HCT116 (cell line): ENCODE measurements at regions not wholly inside any gene's neighbourhood (a gene's known extent, or its start where the extent isn't known, plus 50 kb on each side); places are given as distances from the start of the nearest gene placed in this dataset.

Source experiments
- ATAC-seq: fragments of 200-7000 bp; cut with Tn5 transposase; 2 replicates; pipeline ENCODE4 v1.9.1; 2020; ENCODE audit warnings: mild to moderate bottlenecking, moderate library complexity
- BruUV-seq: library from RNA; stranded (reverse); fragments of 400-500 nt; replicated peaks from 2 replicates; lab custom pipeline; 2021; lab: Mats Ljungman, UMichigan
- CTCF ChIA-PET: fragments of 300-600 bp; sonication (Branson Sonifier 250); formaldehyde crosslinking; loops from one replicate; lab custom pipeline; 2021; ENCODE audit warnings: antibody characterized with exemption; lab: Charles Lee
- POLR2A ChIA-PET: fragments of 300-600, 350-600 bp; sonication (Branson Sonifier 250); formaldehyde crosslinking; loops from one replicate; lab custom pipeline; 2021; ENCODE audit warnings: antibody characterized with exemption; lab: Charles Lee
- RAD21 ChIA-PET, 2 experiments: fragments of 300-600 bp; sonication (Branson Sonifier 250); formaldehyde crosslinking; loops; one replicate each; lab custom pipeline; 2023; ENCODE audit warnings: low total read pairs in 2 of 2; ENCODE audit not compliant: uncharacterized antibody in 2 of 2, unreplicated experiment in 2 of 2, low non-redundant PET in 1 of 2; lab: Charles Lee
- DNase-seq: peaks from one replicate; pipeline ENCODE4 v3.0.0-alpha.2; 2010; ENCODE audit warnings: low read depth, low spot score
- H2AFZ ChIP-seq: fragments of 200-600 bp; shearing (Covaris generic), sonication (generic); 2 replicates; pipeline ENCODE4 v1.6.1; 2017; ENCODE audit warnings: low read depth, mixed run types, mixed read lengths, antibody characterized with exemption, low read length; ENCODE audit not compliant: poor library complexity, severe bottlenecking
- H3K27ac ChIP-seq: 2 replicates; pipeline ENCODE4 v1.5.1; 2012; ENCODE audit warnings: low read depth, low read length
- H3K27me3 ChIP-seq: fragments of 200-600 bp; sonication (generic); 2 replicates; pipeline ENCODE4 v1.6.1; 2016; ENCODE audit warnings: mixed run types, low read length, mixed read lengths; ENCODE audit not compliant: insufficient read depth
- H3K36me3 ChIP-seq, 2 experiments: fragments of 200-500 bp in 1 of 2; fragments of 200-600 bp in 1 of 2; sonication (Bioruptor generic) in 1 of 2; sonication (generic) in 1 of 2; 2 replicates each; pipeline versions ENCODE4 v1.5.1 to v1.6.1; 2014 to 2016; ENCODE audit warnings: low read length in 2 of 2, inconsistent platforms in 1 of 2, mixed read lengths in 1 of 2, mixed run types in 1 of 2; ENCODE audit not compliant: insufficient read depth in 2 of 2, control insufficient read depth in 1 of 2
- H3K4me1 ChIP-seq, 2 experiments: fragments of 200-600 bp in 1 of 2; sonication (generic) in 1 of 2; 2 replicates each; pipeline versions ENCODE4 v1.5.1 to v1.6.1; 2012 to 2017; ENCODE audit warnings: low read length in 2 of 2, inconsistent platforms in 1 of 2, mild to moderate bottlenecking in 1 of 2, mixed read lengths in 1 of 2, mixed run types in 1 of 2, moderate library complexity in 1 of 2; ENCODE audit not compliant: insufficient read depth in 2 of 2, control insufficient read depth in 1 of 2
- H3K4me2 ChIP-seq: fragments of 200-600 bp; sonication (generic); 2 replicates; pipeline ENCODE4 v1.6.1; 2017; ENCODE audit warnings: mixed run types, low read length, mixed read lengths
- H3K4me3 ChIP-seq, 2 experiments: fragments of 200-600 bp in 1 of 2; sonication (generic) in 1 of 2; replicated peaks in 1 of 2; 2 replicates each; pipeline ENCODE4 v1.5.1; 2011 to 2016; ENCODE audit warnings: low read length in 2 of 2, control low read depth in 1 of 2, low read depth in 1 of 2, mild to moderate bottlenecking in 1 of 2, mixed read lengths in 1 of 2, mixed run types in 1 of 2
- H3K79me2 ChIP-seq: fragments of 200-600 bp; sonication (generic); 2 replicates; pipeline ENCODE4 v1.6.1; 2017; ENCODE audit warnings: mild to moderate bottlenecking, mixed run types, low read length, moderate library complexity, mixed read lengths; ENCODE audit not compliant: insufficient read depth
- H3K9ac ChIP-seq: fragments of 200-600 bp; sonication (generic); 2 replicates; pipeline ENCODE4 v1.6.1; 2016; ENCODE audit warnings: low read length, mixed read lengths
- H3K9me2 ChIP-seq: fragments of 200-600 bp; sonication (generic), shearing (Covaris generic); 2 replicates; pipeline ENCODE4 v1.6.1; 2017; ENCODE audit warnings: mixed run types, mild to moderate bottlenecking, moderate library complexity; ENCODE audit not compliant: insufficient read depth
- H3K9me3 ChIP-seq, 2 experiments: fragments of 200-500 bp in 1 of 2; fragments of 200-600 bp in 1 of 2; sonication (Bioruptor generic) in 1 of 2; sonication (generic) in 1 of 2; 2 replicates each; pipeline ENCODE4 v1.6.1; 2014 to 2017; ENCODE audit warnings: low read length in 2 of 2, mixed read lengths in 2 of 2, inconsistent platforms in 1 of 2, low read depth in 1 of 2, mild to moderate bottlenecking in 1 of 2, mixed run types in 1 of 2, moderate library complexity in 1 of 2; ENCODE audit not compliant: control insufficient read depth in 1 of 2, insufficient read depth in 1 of 2
- H4K20me1 ChIP-seq: fragments of 200-600 bp; sonication (generic), shearing (Covaris generic); 2 replicates; pipeline ENCODE4 v1.6.1; 2017; ENCODE audit warnings: mixed run types, mild to moderate bottlenecking, moderate library complexity; ENCODE audit not compliant: insufficient read depth
- EZH2 ChIP-seq: fragments of 200-600 bp; sonication (generic); IDR thresholded peaks from 2 replicates; pipeline ENCODE4 v1.6.1; 2017; ENCODE audit warnings: antibody characterized with exemption, mixed run types
- JUND ChIP-seq: IDR thresholded peaks from 2 replicates; pipeline ENCODE4 v1.6.1; 2012
- POLR2A ChIP-seq: IDR thresholded peaks from 2 replicates; pipeline ENCODE4 v1.7.0; 2011; ENCODE audit warnings: borderline replicate concordance; ENCODE audit not compliant: insufficient read depth, insufficient read length; ENCODE audit errors: extremely low read depth
- POLR2AphosphoS5 ChIP-seq: IDR thresholded peaks from 2 replicates; pipeline ENCODE4 v1.6.1; 2011; ENCODE audit warnings: mild to moderate bottlenecking, low read depth, low read length, moderate library complexity
- SIN3A ChIP-seq: IDR thresholded peaks from 2 replicates; pipeline ENCODE4 v1.6.1; 2012; ENCODE audit warnings: low read depth
- intact Hi-C: fragments of 100-400 bp; cut with micrococcal nuclease; formaldehyde crosslinking; loops from 2 replicates; pipeline ENCODE4 v1.10.0; 2022
- TF ChIP-seq, protein P1 (sequence below), 3 experiments: fragments of 200-600 bp in 1 of 3; sonication (generic) in 1 of 3; IDR thresholded peaks in 2 of 3; conservative IDR thresholded peaks in 1 of 3; 2 replicates each; pipeline ENCODE4 v1.5.1; 2012 to 2017; ENCODE audit warnings: low read depth in 2 of 3, low read length in 2 of 3, antibody characterized with exemption in 1 of 3, borderline replicate concordance in 1 of 3, control low read depth in 1 of 3, mild to moderate bottlenecking in 1 of 3, mixed read lengths in 1 of 3, mixed run types in 1 of 3, moderate library complexity in 1 of 3; ENCODE audit not compliant: insufficient read depth in 1 of 3

DNA sequence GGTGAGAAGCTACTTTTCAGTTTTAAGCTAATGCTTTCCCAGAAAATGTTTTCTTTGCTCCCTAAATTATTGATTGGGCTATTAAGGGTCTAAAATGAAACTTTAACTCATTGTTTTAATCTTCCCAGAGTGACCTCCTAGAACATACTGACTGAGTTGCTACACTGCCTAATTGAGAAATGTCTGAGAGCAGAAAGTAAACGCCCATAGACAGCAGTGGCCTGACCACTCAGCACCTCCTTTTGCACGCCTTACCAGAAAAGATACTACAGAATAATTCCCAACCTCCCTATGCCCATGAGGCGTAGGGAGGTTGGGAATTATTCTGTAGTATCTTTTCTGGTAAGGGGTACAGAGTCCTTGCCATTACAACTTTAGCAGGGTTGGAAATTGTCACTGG, 381.8 kb upstream of the LCORL start:
- Histone ChIP-seq H3K4me3 (no peak overlapping the region), H3K27me3 (peaks cover 6% of the 10 kb centered on the region; the same call in 1 of the 2 replicates), H3K9ac (no peak overlapping the region), H3K79me2 (no peaks in the 10 kb centered on the region), H3K36me3 (no peaks in the 10 kb centered on the region), H3K9me2 (no peaks in the 10 kb centered on the region), H3K4me2 (no peak overlapping the region), H4K20me1 (no peaks in the 10 kb centered on the region), H3K4me1 (no peaks in the 10 kb centered on the region)
- intact Hi-C loops: no loop called here
- ChIA-PET POLR2A (no interaction called here), RAD21 (no interaction called here)
- TF ChIP-seq, protein P1, sequence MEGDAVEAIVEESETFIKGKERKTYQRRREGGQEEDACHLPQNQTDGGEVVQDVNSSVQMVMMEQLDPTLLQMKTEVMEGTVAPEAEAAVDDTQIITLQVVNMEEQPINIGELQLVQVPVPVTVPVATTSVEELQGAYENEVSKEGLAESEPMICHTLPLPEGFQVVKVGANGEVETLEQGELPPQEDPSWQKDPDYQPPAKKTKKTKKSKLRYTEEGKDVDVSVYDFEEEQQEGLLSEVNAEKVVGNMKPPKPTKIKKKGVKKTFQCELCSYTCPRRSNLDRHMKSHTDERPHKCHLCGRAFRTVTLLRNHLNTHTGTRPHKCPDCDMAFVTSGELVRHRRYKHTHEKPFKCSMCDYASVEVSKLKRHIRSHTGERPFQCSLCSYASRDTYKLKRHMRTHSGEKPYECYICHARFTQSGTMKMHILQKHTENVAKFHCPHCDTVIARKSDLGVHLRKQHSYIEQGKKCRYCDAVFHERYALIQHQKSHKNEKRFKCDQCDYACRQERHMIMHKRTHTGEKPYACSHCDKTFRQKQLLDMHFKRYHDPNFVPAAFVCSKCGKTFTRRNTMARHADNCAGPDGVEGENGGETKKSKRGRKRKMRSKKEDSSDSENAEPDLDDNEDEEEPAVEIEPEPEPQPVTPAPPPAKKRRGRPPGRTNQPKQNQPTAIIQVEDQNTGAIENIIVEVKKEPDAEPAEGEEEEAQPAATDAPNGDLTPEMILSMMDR (IDR thresholded peaks at IDR 0.05 in 2 of 3, conservative IDR thresholded peaks at IDR 0.05 in 1 of 3; ENCODE audit: borderline replicate concordance in 1 of 3, insufficient read depth in 1 of 3, low read depth in 2 of 3, low read length in 2 of 3): no peak
- TF ChIP-seq, all 23 proteins: peak for 0
- no TSS peak for BruUV-seq
- no peak for ATAC-seq
- DNase-seq: no peak
- Histone ChIP-seq H3K9me3 (no peaks in the 10 kb centered on the region), H3K27ac (no peak overlapping the region), H2AFZ (no peak overlapping the region)
- CTCF ChIA-PET: no interaction called here

DNA sequence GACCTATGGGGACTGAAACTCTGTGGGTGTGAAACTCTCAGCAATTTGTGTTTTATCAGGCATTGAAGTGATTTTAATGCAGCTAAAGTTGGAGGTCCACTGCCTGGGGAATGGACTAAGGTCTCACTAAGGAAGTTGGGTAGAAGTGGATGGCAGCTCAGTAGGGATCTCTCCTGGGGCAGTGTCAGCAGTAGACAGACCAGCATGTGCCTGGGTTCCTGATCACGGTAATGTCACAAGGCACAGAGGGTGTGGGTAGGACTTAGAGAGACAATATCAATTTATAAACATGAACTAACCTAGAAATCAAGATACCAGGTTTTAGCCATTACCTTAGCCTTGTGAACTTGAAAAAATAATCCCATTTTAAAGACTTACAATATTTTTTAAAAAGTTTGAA, 380.3 kb upstream of the LCORL start:
- H2AFZ ChIP-seq: no peak overlapping the region
- H3K4me1 ChIP-seq: no peaks in the 10 kb centered on the region
- no peaks in the 10 kb centered on the region for H3K9me3 ChIP-seq
- H3K36me3 ChIP-seq: no peaks in the 10 kb centered on the region
- no peak overlapping the region for H3K4me2 ChIP-seq
- ATAC-seq: no peak
- no peaks in the 10 kb centered on the region for H3K9me2 ChIP-seq
- ChIA-PET CTCF (no interaction called here), RAD21 (no interaction called here), POLR2A (no interaction called here)
- BruUV-seq: no TSS peak
- H3K79me2 ChIP-seq: no peaks in the 10 kb centered on the region
- intact Hi-C loops: no loop called here
- TF ChIP-seq JUND (no peak), SIN3A (no peak), EZH2 (no peak), POLR2A (no peak), POLR2AphosphoS5 (no peak)
- peaks cover 6% of the 10 kb centered on the region; the same call in 1 of the 2 replicates for H3K27me3 ChIP-seq
- H3K27ac ChIP-seq: no peak overlapping the region
- H3K4me3 ChIP-seq: no peak overlapping the region
- no peak for DNase-seq
- no peaks in the 10 kb centered on the region for H4K20me1 ChIP-seq
- no peak overlapping the region for H3K9ac ChIP-seq
